ENCODE measurements at regions not wholly inside any gene's neighbourhood (a gene's known extent, or its start where the extent isn't known, plus 50 kb on each side); places are given as distances from the start of the nearest gene placed in this dataset.

DNA sequence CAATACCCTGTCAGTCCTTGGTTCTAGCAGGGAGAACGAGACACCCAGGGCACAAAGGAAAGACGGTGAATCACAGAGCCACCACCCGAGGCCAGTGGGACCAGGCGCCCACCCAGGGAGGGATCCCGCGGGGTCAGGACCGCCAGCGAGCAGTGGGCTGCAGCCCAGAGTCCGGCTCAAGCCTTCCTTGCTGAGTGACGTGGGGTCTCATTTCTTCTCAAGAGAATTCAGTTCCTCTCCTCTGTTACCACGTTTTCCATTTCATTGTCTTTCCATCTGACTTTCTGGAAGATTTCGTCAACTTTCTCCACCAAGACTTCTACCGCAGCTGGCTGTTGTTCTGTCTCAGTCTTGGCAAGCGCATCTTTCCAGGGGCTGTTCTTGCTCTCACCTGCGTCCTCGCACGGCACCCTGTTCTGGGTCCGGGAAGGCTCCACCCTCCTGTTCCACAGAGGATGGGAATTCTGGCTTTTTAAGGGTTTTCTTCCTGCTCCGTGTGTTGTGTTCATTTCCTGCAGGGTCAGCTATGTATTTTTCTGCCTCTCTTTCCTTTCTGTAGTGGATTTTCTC is 248.6 kb downstream of the NDUFA10 start:
- DNase-seq = no peak

- no peak for DNase-seq
Measured at GRCh38 chr2:239775623-239776435, 249.3 kb downstream of the NDUFA10 start.

DNA sequence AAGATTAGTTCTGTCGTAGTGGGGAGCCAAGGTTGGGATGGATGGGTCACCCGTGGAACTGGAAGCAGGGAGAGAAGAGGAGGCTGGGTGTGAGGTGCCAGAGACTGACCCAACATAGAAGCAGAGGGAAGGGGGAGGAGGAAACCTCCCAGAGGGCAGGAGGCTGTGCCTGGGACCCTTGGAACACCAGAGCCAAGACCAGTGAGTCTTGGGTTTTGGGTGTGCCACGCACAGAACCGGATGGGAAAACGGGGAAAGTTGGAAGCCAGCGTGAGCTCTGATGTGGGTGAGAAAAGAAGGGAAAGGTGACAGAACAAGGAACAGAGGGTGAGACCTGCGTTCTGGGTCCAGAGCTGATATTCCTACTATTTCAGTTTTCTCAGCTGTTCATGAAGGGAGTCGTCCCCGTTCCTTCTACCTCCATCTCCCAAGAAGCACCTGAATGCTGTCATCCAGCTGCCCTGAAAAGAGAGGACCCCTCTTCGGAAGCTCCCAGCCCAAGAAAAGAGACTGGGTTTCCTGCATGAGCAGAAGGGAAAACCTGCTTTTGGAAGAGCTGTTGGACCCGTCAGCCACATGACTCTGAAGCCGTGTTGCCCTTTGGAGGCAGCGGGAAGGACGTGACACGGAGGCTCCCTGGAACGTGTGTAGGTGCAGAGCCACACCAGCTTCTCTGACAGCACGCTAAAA is 250.1 kb downstream of the NDUFA10 start:
- no peak for DNase-seq

- DNase-seq = no peak
Measured at GRCh38 chr2:239774142-239774462, 251.0 kb downstream of the NDUFA10 start.

DNA sequence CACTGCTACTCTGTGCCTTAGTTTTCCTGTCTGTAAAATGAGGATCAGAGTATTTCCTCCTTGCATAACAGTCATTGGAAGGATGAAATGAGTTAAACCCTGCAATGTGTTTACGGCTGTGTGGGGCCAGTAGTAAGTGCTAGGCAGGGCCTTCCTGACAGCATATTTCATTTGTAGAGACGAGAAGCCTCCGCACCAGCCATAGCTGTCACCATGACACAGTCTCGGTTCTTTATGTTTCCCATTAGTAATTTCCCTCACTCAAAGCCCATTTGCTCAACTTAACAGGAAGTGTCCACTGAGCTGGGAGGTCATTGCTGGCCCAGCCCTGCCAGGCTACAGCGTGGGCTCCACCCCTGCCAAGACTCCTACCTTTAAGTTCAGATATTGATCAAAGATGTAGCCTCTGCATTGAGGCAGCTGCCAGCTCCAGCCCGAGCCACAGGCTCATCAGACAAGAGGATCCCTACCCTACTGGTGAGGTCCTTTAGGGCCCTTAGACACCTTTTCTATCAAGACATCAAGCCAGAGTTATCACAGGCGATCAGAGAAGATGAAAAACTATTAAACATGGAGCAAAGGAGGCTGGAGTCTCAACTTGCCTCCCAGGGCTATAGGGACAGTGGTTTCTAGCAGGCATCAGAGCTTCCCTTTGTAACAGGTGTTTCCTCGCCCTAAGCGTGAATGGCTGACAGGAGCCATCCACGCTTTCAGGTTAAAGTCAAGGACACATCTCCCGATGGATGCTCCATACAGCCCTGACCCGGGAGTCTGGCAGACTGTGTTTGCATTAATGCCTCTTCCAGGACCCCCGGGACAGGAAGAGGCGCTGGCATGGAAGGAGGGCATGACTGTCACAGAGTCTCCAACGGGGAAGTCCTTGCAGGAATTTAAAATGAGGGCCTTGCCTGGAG is 251.7 kb downstream of the NDUFA10 start:
- DNase-seq = no peak

GRCh38 chr2:239772721-239773120 is 252.4 kb downstream of the NDUFA10 start:
- DNase-seq = no peak

GRCh38 chr2:239770246-239770639 is 254.9 kb downstream of the NDUFA10 start:
- DNase-seq = no peak

DNA sequence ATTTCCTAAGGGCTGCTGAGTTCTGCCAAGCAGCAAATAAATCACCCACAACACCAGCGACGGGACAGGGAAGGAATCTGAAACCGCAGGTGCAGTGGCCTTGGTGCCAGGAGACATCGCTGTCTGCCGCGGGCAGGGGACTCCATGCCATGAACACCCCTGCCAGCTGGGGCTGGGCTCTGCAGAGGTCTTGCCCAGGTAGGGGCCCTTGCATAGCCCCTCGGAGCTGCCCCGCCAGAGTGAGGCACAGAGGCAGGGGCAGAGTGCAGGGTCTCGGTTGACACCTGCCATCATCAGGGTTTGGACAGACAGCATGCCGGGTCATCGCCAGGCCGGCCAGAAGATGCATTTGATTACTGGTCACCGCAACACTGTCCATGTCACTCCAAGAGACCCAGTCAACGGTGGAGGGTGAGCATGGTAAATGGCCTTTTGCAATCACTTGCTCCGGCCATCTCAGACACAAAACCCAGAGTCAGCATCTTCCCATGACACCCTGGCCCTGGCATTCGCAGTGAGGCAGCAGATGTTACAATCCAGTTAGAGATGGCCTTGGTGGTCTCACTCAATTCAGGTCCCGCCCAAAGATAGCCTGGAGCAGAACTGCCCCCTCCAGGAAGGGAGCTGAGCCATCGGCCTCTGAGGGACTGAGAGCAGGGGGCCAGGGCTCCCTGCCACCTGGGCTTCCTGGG is 255.4 kb downstream of the NDUFA10 start:
- no peak for DNase-seq

DNA sequence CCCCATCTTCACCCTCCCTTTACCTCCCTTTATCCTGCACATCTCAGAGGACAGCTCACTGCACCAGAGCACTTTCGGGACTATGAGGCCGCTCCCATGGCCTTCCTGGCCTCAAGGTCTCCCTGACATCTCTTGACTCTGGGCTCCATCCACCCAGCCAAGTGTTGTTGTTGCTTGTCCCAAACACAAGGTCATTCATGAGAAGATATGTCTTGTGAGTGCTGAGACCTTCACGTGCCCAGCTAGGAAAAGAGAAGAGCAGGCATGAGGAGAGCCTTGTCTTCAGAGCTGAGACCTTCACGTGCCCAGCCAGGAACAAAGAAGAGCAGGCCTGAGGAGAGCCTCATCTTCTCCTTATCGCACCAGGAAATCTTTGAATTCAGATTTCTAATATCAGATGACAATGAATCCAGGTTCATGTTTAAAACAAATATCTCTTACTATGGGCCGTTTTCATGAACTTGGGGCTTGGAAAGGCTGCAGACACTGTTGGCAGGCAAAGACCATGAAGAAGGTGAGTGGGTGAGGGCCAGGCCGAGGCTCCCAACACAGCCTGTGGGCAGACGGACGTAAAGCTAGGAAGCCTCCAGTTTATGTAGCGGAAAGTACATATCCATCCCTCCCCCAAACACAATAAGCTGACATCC is 256.1 kb downstream of the NDUFA10 start:
- DNase-seq = no peak

DNA sequence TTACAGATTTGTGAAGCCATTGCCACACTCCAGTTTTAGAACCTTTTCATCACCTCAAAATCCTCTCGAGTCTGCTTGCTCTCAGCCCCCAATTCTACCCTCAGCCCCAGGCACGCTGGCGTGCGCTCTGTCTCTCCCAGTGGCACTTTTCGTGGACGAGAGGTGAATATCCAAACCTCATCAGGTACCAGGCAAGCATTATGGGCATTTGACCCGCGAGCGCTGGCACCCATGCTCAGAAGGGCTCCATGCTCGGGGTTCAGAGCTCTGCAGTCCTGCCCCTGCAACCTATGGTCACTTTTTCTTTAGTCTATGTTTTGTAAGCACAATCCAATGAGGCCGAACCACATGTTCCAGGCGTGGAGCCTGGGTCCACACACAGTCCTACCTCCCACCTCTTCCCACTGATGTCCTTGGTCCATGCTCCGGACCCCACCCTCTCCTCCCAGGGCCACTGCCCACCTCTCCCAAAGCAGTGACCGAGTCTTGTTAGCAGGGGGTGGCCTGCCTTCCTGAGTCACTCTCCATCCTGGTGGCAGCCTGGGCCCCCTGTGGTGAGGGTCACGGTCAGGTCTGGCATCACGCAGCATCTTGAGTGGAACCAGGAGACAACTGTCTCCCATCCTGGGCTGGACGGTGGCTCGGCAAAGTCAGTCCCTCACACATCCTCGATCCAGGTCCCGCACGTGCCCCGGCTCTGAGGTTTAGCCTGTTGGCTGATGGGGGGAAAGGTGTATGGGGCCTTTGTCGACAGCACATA is 256.9 kb downstream of the NDUFA10 start:
- DNase-seq = no peak

DNA sequence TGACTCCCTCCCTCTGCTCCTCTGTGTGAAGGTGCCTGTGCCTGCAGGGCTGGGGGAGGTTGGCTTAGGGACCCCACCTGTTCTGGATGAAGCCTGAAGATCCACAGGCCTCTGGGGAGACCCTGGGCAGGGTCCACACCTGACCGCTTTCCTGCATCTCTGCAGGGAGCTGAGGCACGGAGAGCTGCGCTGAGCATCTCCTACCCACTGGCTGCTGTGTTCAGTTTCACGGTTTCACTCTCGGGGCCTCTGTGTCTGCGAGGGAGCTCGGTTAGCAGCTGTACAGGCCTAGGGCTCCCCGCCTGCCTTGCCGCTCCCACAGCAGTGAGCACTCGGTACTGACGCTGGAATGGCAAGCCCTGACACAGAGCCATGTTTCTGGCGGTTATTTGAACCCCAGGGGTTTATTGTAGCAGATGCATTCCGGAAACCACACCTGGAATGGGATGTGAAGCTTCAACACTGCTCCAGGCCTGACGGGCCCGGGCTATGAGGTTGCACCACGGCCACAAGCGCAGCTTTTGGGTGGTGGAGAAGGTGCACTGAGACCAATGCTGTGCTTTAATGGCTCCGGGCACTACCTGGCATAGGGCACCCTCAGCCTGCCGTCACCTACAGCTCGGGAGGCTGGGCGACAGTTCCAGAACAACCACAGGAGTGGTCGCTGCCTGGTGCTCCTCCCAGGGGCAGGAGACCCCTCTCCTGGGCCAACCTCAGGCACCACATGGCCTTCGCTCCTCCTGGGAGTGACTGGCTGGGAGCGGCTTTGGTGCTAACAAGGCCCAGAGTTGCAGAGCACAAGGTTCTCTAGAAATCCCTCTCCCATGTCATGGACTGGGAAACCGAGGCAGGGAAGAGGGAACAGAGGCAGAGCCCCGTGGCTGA is 257.9 kb downstream of the NDUFA10 start:
- no peak for DNase-seq

DNA sequence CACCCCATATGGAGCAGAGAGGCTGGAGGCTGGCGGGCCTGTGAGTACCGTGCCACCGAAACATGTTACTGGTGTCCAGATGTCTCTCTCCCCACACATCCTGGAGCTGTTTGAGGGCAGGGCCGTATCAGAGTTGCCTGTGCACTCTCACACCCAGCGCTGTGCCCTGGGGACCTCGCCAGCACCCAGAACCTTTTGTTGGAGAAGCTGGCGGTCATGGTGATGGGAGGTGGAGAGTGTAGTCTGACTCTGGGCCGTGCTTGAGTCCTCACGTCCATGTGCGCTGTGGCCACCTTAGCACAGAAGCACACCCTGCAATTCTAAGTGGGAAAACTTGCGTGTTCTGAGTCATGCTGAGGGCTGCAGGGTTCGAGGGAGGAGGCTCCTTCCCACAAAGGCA is 259.2 kb downstream of the NDUFA10 start:
- no peak for DNase-seq

DNA sequence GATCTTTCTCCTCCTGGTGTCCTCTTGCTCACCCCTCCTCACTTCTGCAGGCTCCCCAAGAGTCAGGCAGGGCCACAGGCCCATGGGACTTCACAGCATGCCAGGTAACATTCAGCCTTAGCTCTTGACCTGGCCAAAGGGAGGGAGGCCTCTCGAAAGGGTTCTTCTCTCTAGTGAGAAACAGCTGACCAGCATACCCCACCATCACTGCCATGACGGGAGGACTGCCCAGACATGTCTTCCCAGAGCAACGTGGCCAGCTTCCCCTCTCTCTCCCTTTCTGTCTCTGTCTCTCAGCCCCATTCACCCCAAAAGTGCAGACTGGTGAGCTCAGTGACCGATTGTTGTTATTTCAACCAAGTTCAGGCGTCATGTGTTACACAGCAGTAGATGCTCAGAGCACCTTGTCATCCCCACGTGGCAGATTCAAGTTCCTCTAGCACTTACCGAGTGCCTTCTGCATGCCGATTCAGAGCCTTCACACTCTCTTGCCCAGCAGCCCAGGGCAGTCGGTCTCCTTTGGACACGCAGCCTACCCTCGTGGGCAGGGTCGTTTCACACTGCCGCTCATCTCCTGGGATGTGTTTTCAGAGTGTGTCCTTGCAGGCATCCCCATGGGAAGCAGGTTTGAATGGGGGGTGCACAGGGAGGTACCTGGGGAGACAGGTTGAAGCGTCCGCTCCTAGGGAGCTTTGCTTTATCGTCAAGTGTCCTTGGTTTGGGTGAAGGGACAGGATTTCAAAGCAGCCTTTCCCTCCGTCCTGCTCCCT is 259.9 kb downstream of the NDUFA10 start:
- no peak for DNase-seq

- DNase-seq = no peak
Measured at GRCh38 chr2:239763433-239764097, 261.6 kb downstream of the NDUFA10 start.

DNA sequence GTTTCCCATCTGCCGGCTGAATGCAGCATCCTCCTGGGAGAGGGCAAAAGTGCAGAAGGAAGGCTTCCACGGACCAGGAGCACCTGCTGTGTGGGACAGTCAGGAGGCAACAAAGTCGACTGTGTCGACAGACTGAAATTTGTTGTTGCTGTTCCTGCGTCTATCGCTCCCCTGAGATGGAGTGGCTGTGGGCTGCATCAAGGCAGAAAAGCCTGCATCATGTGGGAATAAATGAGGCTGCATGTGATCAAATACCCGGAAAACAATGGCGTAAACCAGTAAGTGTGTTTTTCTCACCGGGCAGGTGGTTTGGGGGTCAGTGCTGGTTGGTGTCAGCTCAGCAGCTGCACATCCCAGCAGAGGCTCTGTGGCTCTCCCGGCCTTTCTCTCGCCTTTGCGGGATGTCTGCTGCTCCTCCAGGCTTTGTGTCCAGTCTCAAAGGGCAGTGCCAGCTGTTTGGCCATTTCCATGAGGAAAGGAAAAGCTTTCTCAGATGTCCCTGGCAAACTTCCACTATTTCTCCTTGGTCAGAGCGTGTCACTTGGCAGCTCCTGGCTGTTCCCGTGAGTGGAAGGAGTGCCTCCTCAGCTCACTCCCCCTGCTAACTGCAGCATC is 262.4 kb downstream of the NDUFA10 start:
- DNase-seq = no peak

GRCh38 chr2:239762106-239762505 is 263.0 kb downstream of the NDUFA10 start:
- no peak for DNase-seq

- no peak for DNase-seq
Measured at GRCh38 chr2:239760596-239760995, 264.5 kb downstream of the NDUFA10 start.

- no peak for DNase-seq
Measured at GRCh38 chr2:239758279-239758877, 266.8 kb downstream of the NDUFA10 start.
